Caki2 (cell line): ENCODE measurements at regions not wholly inside any gene's neighbourhood (a gene's known extent, or its start where the extent isn't known, plus 50 kb on each side); places are given as distances from the start of the nearest gene placed in this dataset.

Experiments used
- DNase-seq: peaks from one replicate; pipeline ENCODE4 v3.0.0-alpha.2; 2015; ENCODE audit warnings: low read depth
- in situ Hi-C: cut with HindIII; loops from 2 replicates; pipeline ENCODE4 v1.10.0; 2016; ENCODE audit warnings: low sequenced_read_pairs, low pct_unique_long_range_greater_than_20kb, mixed read lengths

DNA sequence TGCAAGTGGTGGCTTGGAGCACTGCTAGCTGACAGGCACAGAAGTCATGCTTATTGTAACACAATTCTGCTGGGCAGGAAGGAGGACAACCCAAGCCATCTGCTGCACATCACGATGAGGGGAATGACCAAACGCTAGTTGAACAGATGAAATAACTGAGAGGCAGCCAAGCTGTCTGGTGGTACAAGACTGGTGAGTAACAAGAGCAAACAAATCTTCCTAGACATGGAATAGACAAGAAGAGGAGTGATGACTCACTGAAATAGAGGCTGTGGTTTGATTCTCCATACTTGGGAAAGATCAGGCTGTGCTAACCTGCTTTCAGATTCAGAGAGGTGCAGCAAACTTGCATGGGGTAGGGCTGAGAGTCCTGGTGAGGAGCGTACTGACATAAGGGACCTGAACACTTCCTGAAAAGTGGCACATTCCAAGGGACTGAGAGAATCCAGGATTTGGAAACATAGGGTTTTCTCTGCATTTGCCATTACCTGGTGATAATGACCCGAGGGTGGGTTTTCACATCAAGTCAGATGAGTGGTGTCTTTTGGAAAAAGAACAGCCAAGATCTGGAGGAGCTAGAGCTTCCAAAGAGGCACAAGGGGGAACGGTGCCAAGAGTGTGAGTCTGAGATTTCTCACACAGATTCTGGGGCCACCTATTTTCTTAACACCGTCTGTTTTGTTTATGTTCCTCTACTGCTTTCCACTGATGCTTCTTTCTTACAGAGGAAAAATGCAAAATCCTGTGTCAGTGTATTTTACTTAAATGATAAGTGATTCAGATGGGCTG lies 60.0 kb downstream of the PRL start:
- DNase-seq: peak; percentile 86
- in situ Hi-C loops: no loop called here
